NB4 (cell line): ENCODE measurements at regions not wholly inside any gene's neighbourhood (a gene's known extent, or its start where the extent isn't known, plus 50 kb on each side); places are given as distances from the start of the nearest gene placed in this dataset.

Source experiments
- CTCF ChIP-seq: IDR thresholded peaks from one replicate; pipeline ENCODE4 v1.5.1; 2012; ENCODE audit warnings: low read depth, low read length
- MAX ChIP-seq: IDR thresholded peaks from 2 replicates; pipeline ENCODE4 v1.6.1; 2011; ENCODE audit warnings: low read depth, low read length
- POLR2A ChIP-seq: IDR thresholded peaks from 2 replicates; pipeline ENCODE4 v1.6.1; 2011; ENCODE audit warnings: mild to moderate bottlenecking; ENCODE audit not compliant: insufficient read length; ENCODE audit errors: extremely low read depth

- TF ChIP-seq CTCF (no peak), POLR2A (no peak), MAX (no peak)
Measured at GRCh38 chr2:76274160-76274559, 563.4 kb upstream of the GCFC2 start.
